HuH-7 (cell line): ENCODE measurements at regions not wholly inside any gene's neighbourhood (a gene's known extent, or its start where the extent isn't known, plus 50 kb on each side); places are given as distances from the start of the nearest gene placed in this dataset.

ENCODE experiments used
- DNase-seq: peaks from one replicate; pipeline ENCODE4 v3.0.0; 2011; ENCODE audit warnings: low spot score

GRCh38 chr13:110097013-110097412 lies 209.9 kb downstream of the COL4A1 start:
- no peak for DNase-seq

DNA sequence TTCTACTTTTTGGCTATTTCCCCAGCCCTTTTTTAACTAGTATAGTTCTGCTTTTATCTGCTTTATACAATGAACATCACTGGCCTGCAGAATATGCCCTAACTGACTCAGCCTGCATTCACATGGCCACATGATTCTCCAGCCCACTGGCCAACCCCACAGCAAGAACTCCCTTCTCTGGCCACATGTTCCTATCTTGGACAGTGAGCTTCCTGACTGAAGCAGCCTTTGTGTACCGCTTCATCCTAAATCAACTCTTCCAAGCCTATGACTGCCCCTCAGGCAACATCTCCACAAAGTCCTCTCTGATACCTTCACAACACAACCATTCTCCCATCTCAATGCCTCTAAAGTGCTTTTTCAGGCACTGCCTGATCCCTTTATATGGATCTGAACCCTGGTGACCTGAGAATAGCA lies 214.1 kb downstream of the COL4A1 start:
- no peak for DNase-seq

GRCh38 chr13:110089815-110090214 lies 217.1 kb downstream of the COL4A1 start:
- no peak for DNase-seq

DNA sequence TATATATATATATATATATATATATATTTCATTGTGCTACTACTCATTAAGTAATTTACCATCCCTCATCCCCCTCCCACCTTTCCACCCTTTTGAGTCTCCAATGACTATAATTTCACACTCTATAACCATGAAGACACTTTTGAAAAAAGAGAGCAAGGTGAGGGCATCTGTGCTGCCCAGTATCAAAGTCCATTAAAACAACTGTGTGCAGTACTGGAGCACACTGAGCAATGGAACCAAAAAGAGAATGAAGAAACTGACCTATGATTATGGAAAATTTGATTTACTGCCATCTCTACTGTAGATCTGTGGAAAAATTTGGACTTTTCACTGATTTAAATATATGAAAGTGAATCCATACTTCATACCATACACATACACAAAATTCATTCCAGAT lies 217.9 kb downstream of the COL4A1 start:
- no peak for DNase-seq

GRCh38 chr13:110073982-110074381 lies 233.0 kb downstream of the COL4A1 start:
- DNase-seq: no peak

DNA sequence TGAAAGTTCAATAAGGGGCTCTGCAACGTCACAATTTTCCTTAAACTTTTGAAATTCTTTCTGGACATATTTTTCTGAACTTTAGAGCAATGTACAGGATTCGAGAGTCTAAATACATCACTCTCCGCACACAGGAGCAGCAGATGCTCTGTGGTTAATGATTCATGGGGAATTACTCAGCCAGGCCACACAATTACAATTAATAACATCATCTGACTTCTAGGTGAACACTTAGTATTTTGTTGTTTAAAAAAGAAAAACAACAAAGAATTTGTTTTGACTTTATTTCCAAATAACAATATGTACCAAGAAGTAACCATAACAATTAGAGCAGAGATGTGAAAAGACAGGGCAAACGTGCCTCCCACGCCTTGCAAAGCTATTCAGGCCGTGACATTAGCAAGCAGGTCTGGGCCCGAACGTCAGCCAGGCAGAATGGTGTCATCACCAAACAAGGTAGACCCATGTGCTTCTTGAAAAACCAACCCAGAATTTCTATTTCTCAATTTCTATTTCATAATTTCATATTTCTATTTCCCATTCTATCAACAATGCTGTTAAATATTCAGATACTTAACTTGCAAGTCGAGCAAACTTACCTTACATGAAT lies 236.3 kb downstream of the COL4A1 start:
- DNase-seq: no peak

DNA sequence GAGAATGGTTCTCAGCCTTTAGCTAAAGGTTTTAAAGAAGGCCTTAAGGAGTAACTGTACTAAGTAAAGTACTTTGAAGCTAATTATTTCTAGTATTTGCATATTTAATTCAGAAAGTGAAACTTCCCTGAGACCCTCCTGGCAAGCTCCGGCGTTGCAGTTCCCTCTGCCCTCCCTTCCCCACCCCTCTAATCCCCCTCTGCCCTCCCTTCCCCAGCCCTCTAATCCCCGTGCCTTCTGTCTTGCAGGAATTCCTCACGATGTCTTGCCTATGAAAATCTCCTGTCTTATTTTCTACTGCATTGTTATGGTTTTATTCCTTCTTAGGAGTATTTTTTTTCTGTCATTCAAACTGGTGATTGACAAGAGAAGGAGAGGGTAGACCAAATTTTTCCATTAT lies 236.9 kb downstream of the COL4A1 start:
- DNase-seq: no peak

- DNase-seq: no peak
Observed at GRCh38 chr13:110068176-110068473, 238.8 kb downstream of the COL4A1 start.

DNA sequence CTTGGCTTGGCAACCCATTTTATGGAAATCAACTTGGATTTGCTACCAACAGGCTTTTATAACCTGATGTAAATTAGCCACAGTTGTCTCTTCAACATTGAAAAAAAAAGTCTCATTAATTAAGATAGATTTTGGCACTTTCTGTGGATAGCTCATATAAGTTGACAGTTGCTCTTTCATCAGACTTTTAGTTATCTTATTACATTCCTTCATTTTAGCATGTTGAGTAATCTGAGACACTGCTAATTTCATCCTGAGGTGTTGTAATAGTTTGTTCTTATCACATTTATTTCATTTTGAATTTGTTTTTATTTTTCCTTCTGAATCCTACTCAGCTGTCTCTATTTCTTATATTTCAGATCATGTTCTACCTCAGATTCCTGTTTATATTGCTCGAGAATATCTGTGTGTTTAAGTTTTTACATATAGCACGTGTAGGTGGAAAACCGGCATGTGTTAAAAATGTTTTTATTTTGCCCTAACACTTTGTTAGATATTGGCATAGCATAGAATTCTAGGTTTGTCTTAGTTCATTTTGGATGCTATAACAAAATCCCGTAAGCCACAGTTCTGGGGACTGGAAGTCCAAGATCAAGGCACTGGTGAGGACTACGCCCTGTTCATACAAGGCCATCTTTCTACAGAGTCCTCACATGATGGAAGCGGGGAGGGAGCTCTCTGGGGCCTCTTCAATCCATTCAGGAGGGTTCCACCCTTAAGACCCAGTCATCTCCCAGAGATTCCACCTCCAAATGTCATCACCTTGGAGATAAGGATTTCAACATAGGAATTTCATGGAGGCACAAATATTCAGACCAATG lies 239.4 kb downstream of the COL4A1 start:
- no peak for DNase-seq

GRCh38 chr13:110065780-110066179 lies 241.2 kb downstream of the COL4A1 start:
- no peak for DNase-seq

GRCh38 chr13:110063490-110064421 lies 243.2 kb downstream of the COL4A1 start:
- no peak for DNase-seq

DNA sequence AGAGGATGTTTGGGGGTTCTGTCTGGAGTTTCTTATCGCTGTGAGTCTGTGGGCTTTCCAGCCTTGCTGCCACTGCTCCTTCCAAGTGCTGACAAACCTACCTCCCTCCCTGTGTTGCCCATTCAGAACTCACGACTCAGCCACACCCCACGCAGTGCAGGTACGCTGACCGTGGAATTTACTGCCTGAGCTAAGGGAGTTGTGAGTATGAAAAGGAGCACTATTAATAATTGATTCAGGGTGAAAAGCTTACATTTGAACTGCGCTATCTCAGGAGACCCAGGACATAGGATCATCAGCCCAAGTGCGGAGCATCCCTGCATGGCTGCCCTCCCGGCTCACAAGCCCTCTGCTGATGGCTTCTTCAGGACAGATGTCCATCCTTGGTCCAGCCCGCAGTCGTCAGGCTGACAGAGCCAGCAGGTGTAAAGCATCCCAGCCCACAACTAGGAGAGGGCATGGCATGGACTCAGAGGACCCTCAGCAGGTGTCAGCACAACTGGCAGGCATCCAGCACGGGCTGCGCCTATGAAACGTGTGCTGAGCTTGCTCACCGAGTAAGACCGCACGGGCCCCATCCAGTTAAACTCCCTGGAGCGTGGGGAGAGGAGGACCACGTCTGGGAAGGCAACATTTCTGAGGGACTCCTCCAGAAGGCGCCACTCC lies 244.0 kb downstream of the COL4A1 start:
- no peak for DNase-seq

DNA sequence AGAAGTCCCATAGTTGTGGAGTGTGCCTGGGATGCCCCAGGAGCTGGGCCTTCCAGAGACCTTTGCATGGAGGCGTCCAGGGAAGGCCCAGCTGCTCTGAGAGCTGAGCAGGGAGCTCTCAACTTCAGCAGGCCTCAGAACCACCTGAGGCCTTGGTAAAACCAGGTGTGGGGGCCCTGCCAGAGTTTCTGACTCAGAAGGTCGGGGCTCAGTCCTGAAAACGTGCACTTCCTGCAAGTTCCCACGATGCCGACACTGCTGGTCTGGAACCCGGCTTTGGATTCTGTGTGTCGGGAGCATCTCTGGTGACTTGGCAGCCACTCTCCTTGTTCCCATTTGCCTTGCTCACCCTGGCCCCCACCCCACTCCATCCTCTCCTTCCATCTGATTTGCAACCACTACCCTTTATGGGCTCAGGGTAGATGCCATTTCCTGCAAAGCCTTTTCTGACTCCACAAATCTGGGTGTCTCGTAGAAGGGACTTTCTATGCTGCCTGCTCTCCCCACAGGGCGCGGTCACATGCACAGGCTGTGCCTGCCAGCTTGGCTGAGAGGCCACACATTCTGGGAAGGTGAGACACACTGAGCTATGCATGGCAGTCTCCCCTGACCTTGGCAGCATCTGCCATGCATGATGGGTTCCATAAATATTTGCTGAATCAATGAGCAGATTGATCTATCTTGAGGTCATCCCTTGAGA lies 244.7 kb downstream of the COL4A1 start:
- no peak for DNase-seq

DNA sequence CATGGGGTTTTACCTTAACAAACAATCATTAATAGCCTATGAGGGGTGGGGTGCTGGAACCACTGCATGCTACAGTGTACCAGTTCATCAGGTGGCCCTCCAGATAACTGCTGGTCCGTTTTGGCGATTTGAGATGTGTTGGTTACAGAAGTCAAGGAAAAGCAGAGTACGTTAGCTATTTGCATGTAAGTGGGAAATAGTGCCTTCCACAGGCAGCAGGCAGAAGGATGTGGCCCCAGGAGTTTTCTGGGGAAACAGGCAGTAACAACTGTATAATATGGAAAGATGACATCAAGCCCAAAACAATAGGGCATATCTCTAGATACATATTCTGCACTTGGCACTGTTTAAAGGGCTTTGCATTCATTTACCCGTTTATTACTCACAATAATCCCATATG lies 245.7 kb downstream of the COL4A1 start:
- no peak for DNase-seq

- no peak for DNase-seq
Observed at GRCh38 chr13:110057052-110057451, 249.9 kb downstream of the COL4A1 start.

- DNase-seq: no peak
Observed at GRCh38 chr13:110056640-110057039, 250.3 kb downstream of the COL4A1 start.

DNA sequence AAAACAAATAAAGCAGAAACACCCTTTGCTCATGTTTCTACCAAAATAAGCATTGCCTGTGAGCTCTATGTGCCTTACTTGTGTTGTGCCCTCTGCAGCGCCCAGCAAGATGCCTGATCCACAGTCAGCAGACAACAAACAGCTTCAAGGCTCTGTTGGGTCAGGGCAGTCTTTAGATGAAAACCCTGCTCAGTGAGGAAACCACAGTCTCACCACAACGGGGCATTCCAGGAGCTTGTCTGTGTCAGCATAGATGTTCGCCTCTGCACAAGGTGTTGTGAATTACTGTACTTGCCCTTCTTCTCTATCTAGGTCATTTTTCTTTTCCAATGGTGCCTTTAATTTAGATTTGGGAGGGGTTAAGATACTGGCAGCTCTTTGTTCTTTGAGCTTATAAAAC lies 251.9 kb downstream of the COL4A1 start:
- no peak for DNase-seq

DNA sequence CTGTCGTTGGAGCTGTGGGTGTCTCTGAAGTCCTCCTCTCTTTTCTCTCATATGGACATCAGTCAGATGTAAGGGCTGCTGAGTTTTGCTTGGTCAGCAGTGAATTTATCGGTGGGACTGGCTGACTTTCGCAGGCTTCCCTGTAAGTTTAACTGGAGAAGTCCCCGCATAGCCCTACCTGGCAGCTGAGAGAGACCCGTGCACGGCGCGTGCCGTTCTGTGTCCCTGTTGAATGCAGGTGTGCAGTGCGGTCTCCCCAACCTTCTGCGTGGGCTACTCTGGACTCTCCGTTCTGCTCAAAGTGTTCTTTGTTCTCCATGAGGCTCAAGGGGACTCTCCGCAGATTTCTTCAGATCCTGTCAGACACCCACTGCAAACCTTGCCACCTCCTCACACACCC lies 252.9 kb downstream of the COL4A1 start:
- DNase-seq: no peak

DNA sequence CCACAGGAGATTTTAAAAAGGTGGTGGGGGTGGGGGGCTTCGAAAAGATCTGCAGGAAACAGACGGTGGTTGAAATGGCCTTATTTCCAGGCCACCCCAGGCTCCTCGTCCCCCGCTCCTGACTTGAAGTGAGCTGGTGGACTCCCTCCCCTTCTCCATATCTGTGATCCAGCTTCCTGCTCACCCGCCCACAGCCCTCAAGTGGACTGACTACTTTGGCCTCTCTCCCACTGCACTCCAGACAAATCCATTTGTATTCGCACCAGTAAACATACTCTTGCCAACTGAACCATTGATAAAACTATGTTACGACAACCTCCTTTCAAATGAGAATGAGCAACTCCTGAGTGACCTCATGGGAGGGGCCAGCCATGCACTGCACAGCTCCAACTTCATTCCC lies 259.5 kb downstream of the COL4A1 start:
- DNase-seq: no peak

- DNase-seq: no peak
Observed at GRCh38 chr13:110046811-110047210, 260.1 kb downstream of the COL4A1 start.

DNA sequence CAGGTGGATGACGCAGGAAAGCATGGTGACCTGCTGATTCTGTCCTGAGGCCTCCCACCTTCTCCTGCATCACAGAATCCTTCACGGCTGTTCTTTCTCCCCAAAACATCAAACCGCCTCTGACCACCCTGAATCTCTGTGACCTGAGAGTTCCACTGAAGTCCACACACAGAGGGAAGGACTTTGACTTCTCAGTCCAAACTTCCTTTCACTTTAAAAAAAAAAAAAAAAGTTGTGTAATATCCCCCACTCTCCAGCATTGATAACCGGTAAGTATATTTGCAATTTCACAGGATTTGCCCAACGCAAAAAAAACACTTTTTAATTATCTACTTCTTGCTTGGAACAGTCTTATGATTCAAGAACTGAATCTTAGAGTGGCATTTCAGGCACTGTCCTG lies 259.5 kb upstream of the IRS2 start:
- no peak for DNase-seq

DNA sequence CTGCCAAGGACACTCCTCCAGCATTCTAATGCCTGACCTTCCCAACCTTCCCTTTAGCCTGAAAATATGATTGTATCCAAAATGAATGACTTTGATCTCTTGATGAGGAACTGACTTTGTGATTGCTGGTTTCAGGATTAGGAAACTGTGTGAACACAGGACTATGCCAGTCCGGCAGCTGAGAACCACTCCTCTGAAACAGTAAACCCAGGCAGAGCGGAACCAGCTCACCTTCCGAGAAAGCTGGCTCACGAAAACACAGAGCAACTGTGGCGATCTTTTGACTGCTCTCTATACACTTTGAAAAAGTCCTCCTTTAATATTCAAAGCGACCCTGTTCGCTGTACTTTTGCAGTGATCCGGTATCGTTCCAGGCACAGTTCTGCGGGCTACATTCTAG lies 258.8 kb upstream of the IRS2 start:
- DNase-seq: no peak
